Caco-2 (cell line): ENCODE measurements at regions not wholly inside any gene's neighbourhood (a gene's known extent, or its start where the extent isn't known, plus 50 kb on each side); places are given as distances from the start of the nearest gene placed in this dataset.

Experiments
- BruUV-seq: library from RNA; stranded (reverse); fragments of 400-500 nt; replicated peaks from 2 replicates; lab custom pipeline; 2021; lab: Mats Ljungman, UMichigan
- CTCF ChIA-PET: fragments of 300-600 bp; sonication (Branson Sonifier 250); formaldehyde crosslinking; loops from one replicate; lab custom pipeline; 2022; ENCODE audit warnings: antibody characterized with exemption; lab: Charles Lee
- POLR2A ChIA-PET: fragments of 300-600 bp; sonication (Branson Sonifier 250); formaldehyde crosslinking; loops from one replicate; lab custom pipeline; 2022; ENCODE audit warnings: antibody characterized with exemption; lab: Charles Lee
- DNase-seq, 2 experiments: peaks; one replicate each; pipeline versions ENCODE4 v3.0.0 to v3.0.0-alpha.2; 2020 to 2022
- H3K27me3 ChIP-seq: replicated peaks from 2 replicates; pipeline ENCODE4 v1.6.0; 2011; ENCODE audit warnings: low read length; ENCODE audit not compliant: control insufficient read depth, insufficient read depth
- H3K36me3 ChIP-seq: 2 replicates; pipeline ENCODE4 v1.5.1; 2011; ENCODE audit warnings: low read length; ENCODE audit not compliant: control insufficient read depth, insufficient read depth
- H3K4me1 ChIP-seq: fragments of 250-450 bp; sonication (Bioruptor Pico); 2 replicates; pipeline ENCODE4 v1.5.1; 2020; ENCODE audit warnings: mild to moderate bottlenecking
- H3K4me3 ChIP-seq: 2 replicates; pipeline ENCODE4 v1.5.1; 2011; ENCODE audit warnings: low read depth, mild to moderate bottlenecking, control low read depth, low read length
- H3K9me3 ChIP-seq: fragments of 250-450 bp; sonication (Bioruptor Pico); 2 replicates; pipeline ENCODE4 v1.5.1; 2020; ENCODE audit warnings: mild to moderate bottlenecking, moderate library complexity
- H3K27ac Mint-ChIP-seq: one replicate; pipeline ENCODE4 v1.8.0; 2022; ENCODE audit warnings: mixed read lengths; ENCODE audit not compliant: unreplicated experiment
- H3K27me3 Mint-ChIP-seq: one replicate; pipeline ENCODE4 v1.8.0; 2022; ENCODE audit warnings: mixed read lengths; ENCODE audit not compliant: insufficient read depth, unreplicated experiment
- H3K36me3 Mint-ChIP-seq: one replicate; pipeline ENCODE4 v1.8.0; 2022; ENCODE audit warnings: mild to moderate bottlenecking, mixed read lengths; ENCODE audit not compliant: insufficient read depth, unreplicated experiment
- H3K4me1 Mint-ChIP-seq: one replicate; pipeline ENCODE4 v1.8.0; 2022; ENCODE audit warnings: low read depth, mixed read lengths; ENCODE audit not compliant: unreplicated experiment
- H3K4me3 Mint-ChIP-seq: one replicate; pipeline ENCODE4 v1.8.0; 2022; ENCODE audit warnings: mild to moderate bottlenecking, moderate library complexity, mixed read lengths; ENCODE audit not compliant: unreplicated experiment
- H3K9me3 Mint-ChIP-seq: one replicate; pipeline ENCODE4 v1.8.0; 2022; ENCODE audit warnings: mixed read lengths; ENCODE audit not compliant: unreplicated experiment
- CTCF ChIP-seq, 2 experiments: fragments of 200-600 bp in 1 of 2; IDR thresholded peaks; 1 replicate in 1 of 2; 2 replicates in 1 of 2; pipeline versions ENCODE4 v1.5.1 to v1.8.0; 2011 to 2022; ENCODE audit warnings: antibody characterized with exemption in 1 of 2, control low read depth in 1 of 2, inconsistent platforms in 1 of 2, low read depth in 1 of 2, low read length in 1 of 2, mild to moderate bottlenecking in 1 of 2, moderate library complexity in 1 of 2; ENCODE audit not compliant: insufficient read depth in 1 of 2, severe bottlenecking in 1 of 2, unreplicated experiment in 1 of 2
- intact Hi-C: fragments of 100-400 bp; cut with micrococcal nuclease; formaldehyde crosslinking; loops from one replicate; pipeline ENCODE4 v1.10.0; 2022; ENCODE audit not compliant: unreplicated experiment

DNA sequence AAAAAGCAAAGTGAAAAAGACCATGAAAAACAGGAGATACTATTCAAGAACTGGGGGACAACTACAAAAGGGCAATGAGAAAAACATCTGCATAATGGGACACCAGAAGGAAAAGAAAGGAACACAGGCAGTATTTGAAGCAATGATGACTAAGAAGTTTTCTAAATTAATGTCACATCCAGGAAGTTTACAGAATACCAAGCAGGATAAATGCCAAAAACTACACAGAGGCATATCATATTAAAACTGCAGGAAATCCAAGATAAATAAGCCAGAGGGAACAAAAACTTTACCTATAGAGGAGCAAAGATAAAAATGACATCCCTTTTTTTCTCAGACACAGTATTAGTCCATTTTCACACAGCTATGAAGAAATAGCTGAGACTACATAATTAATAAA lies 193.0 kb downstream of the ERMARD start:
- CTCF ChIA-PET, result no interaction called here
- no peaks in the 10 kb centered on the region for H3K4me1 Mint-ChIP-seq

GRCh38 chr6:169944061-169944337 lies 192.6 kb downstream of the ERMARD start:
- Mint-ChIP-seq H3K4me1 (no peaks in the 10 kb centered on the region), H3K9me3 (peaks cover 27% of the 10 kb centered on the region), H3K27ac (no peak overlapping the region), H3K36me3 (no peaks in the 10 kb centered on the region), H3K4me3 (no peak overlapping the region), H3K27me3 (peaks cover 3% of the 10 kb centered on the region)
- CTCF ChIA-PET, result no interaction called here
- Histone ChIP-seq H3K4me3 (no peak overlapping the region), H3K36me3 (no peaks in the 10 kb centered on the region), H3K4me1 (no peaks in the 10 kb centered on the region), H3K27me3 (no peaks in the 10 kb centered on the region), H3K9me3 (peaks cover 12% of the 10 kb centered on the region; the same call in 1 of the 2 replicates)
- no TSS peak for BruUV-seq
- POLR2A ChIA-PET, result no interaction called here
- no peak for DNase-seq
- intact Hi-C loops, result no loop called here
- no peak for TF ChIP-seq CTCF (IDR thresholded peaks at IDR 0.05; ENCODE audit: insufficient read depth in 1 of 2, low read depth in 1 of 2, low read length in 1 of 2, severe bottlenecking in 1 of 2, unreplicated experiment in 1 of 2)

More for the DNA sequence above, 193.0 kb downstream of the ERMARD start:
- Histone ChIP-seq H3K4me1 (no peaks in the 10 kb centered on the region), H3K9me3 (peaks cover 12% of the 10 kb centered on the region; the same call in 1 of the 2 replicates), H3K36me3 (no peaks in the 10 kb centered on the region), H3K27me3 (no peaks in the 10 kb centered on the region), H3K4me3 (no peak overlapping the region)
- Mint-ChIP-seq H3K4me3 (no peak overlapping the region), H3K27ac (no peak overlapping the region), H3K36me3 (no peaks in the 10 kb centered on the region), H3K9me3 (peaks cover 27% of the 10 kb centered on the region), H3K27me3 (peaks cover 3% of the 10 kb centered on the region)
- POLR2A ChIA-PET, result no interaction called here
- DNase-seq, result no peak
- intact Hi-C loops, result no loop called here
- TF ChIP-seq CTCF (IDR thresholded peaks at IDR 0.05; ENCODE audit: insufficient read depth in 1 of 2, low read depth in 1 of 2, low read length in 1 of 2, severe bottlenecking in 1 of 2, unreplicated experiment in 1 of 2), result no peak
- no TSS peak for BruUV-seq

DNA sequence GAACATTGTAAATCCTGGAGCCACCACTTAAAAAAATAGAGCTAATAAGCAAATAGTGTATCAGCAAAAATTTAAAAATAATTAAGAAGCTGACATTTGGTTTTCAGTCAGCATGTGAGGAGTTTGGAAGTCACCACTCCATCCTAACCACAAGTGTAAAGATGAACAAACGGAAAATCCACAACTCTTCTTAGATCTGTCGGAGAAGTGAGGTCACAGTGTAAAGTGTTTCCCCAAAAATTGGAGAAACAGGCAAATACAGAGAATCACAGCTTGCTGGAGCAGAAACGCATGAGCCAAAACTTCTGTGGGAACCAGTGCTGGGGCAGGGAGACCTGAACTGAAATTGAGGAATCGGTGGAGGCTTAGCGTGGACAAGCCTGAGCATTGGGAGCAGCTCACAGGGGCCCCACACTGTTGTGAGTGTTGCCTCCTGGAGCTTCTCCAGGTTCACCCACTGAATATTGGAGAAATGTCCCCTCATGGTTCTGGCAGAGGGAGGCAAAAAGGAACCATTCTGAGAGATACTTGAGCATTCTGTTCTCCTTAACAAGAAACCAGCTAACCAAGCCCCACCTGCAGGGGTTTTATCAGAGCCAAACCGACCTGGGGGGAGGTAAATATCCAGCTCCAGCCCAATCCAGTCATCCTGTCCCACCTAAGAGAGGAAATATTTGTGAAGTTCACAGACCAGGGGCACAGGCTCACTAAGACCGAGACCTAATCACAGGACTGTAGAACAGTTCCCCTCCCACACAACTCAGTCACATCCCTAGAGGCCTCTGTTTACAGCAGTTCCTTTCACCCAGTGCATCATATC lies 192.0 kb downstream of the ERMARD start:
- no peak overlapping the region for H3K27ac Mint-ChIP-seq
- CTCF ChIA-PET, result no interaction called here
- H3K4me3 Mint-ChIP-seq, result no peak overlapping the region
- Histone ChIP-seq H3K4me1 (no peaks in the 10 kb centered on the region), H3K4me3 (no peak overlapping the region), H3K27me3 (no peaks in the 10 kb centered on the region), H3K36me3 (no peaks in the 10 kb centered on the region), H3K9me3 (peaks cover 10% of the 10 kb centered on the region; the same call in 1 of the 2 replicates)
- POLR2A ChIA-PET, result no interaction called here
- H3K4me1 Mint-ChIP-seq, result no peaks in the 10 kb centered on the region
- intact Hi-C loops, result no loop called here
- peaks cover 3% of the 10 kb centered on the region for H3K27me3 Mint-ChIP-seq
- peaks cover 27% of the 10 kb centered on the region for H3K9me3 Mint-ChIP-seq
- no TSS peak for BruUV-seq
- no peaks in the 10 kb centered on the region for H3K36me3 Mint-ChIP-seq
- no peak for TF ChIP-seq CTCF (IDR thresholded peaks at IDR 0.05; ENCODE audit: insufficient read depth in 1 of 2, low read depth in 1 of 2, low read length in 1 of 2, severe bottlenecking in 1 of 2, unreplicated experiment in 1 of 2)
- no peak for DNase-seq
